Stimulated activated CD8-positive, alpha-beta memory T cell treated with anti-CD3 and anti-CD28 coated beads, Interleukin-7, amount 100 ng/mL, for 4 hours (primary cell): ENCODE measurements at regions not wholly inside any gene's neighbourhood (a gene's known extent, or its start where the extent isn't known, plus 50 kb on each side); places are given as distances from the start of the nearest gene placed in this dataset.

Experiments used
- DNase-seq, 2 donors: peaks; one replicate each; pipeline ENCODE4 v3.0.0-alpha.2; 2020; ENCODE audit warnings: low read depth in 2 of 2

DNA sequence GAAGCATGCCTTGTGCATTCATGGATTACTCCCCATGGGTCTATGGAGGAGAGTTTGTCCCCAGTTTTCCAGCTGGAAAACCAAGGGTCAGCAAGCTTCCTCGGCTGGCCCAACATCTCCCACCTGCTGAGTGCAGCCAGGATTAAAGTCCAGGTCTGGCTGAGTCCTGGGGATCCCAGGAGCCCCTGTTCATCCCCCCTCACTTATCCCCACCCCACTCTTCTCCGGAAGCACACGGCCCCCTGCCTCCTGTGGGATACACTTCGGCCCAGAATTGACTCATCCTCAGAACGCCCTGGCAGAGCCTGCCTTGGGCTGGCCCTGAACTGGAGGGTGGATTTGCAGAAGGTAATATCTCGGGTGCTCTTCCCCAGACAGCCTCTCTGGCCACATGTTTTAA lies 276.1 kb downstream of the NPHP4 start:
- no peak for DNase-seq

DNA sequence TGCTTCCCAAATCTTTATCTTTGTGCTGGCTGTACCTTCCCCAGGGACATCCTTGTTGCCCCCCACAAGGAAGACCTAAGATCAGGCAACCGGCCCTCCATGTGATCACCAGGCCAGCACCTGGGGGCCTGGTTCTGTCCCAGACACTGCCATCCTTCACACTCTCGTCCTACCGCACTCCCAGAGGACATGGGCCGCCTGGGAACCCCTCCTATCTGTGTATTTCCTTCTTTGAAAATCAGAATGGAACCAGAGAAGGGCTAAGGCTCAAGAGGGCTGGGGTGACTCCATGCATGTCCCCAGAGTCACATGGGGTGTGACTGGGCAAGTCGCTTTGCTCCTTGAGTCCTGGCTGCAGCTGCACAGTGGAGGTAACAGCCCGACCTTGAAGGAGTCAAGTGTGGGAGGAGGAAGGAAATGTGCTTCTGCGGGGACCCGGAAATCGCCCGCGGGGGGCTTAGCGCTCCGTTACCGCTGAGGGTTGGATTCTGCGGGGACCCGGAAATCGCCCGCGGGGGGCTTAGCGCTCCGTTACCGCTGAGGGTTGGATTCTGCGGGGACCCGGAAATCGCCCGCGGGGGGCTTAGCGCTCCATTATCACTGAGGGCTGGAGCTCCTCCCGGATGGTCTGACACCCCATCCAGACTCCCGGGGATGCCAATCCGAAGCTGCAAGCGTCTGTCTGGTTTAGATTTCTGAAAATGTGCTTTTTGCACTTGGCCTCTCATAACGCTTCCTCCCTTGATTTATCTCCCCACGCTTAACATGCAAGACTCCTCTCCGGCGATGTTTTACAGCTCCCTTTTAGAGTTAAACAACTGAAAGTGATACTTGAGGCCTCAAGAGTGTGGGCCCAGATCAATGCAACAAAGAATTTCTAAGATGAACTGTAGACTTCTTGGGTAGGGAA lies 278.9 kb downstream of the NPHP4 start:
- no peak for DNase-seq

DNA sequence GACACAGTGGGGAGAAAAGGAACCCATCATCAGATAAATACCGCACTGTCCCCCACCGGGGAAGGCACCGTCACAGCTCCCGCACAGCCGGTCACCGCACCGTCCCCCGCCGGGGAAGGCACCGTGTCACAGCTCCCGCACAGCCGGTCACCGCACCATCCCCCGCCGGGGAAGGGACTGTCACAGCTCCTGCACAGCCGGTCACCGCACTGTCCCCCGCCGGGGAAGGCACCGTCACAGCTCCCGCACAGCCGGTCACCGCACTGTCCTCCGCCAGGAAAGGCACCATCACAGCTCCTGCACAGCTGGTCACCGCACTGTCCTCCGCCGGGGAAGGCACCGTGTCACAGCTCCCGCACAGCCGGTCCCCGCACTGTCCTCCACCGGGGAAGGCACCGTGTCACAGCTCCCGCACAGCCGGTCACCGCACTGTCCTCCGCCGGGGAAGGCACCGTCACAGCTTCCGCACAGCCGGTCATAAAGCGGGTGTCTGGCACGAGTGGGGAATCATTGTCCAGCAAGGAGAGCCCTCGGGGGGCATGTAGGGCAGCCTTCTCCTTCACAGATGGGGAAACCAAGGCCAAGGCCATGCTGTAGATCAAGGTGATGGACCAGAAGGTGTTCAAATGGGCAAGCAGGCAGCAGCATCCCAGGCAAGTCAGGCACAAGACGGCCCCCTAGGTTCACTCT lies 280.1 kb downstream of the NPHP4 start:
- DNase-seq, result no peak

DNA sequence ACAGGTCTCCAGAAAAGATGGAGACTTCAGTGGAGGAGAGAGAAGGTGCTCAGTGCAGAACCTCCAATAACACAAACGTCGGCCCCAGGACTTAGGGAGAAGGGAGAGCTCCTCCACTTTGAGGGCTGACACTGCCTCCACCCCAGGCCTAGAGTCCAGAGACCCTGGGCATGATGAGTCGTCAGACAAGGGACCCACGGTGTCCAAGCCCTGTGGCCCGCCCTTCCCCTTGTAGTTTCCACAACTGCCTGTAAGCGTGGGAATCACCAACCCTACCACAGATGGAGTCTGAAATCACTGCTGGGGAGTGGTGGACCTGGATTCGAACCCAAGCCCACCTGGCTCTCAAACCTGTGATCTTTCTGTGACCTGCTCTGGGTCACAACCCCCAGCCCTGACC lies 281.1 kb downstream of the NPHP4 start:
- DNase-seq, result no peak

DNA sequence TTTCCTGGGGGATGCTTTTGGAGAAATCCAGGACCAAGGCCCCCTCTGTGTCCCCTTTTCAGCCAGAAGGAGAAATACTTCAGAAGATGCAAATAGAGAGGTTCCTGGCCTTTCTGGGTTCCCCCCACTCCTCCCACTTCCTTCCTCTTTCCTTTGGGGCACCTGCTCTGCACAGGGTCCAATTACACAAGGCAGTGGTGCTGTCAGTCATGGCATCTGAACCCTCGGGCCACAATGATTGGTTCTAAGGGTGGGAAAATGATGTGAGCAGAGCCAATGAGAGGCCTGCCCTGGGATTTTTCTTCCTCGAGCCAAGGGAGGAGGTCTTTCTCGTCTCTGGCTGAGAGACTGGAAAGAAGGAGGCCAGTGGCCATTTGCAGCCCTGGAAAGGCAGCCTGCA lies 282.2 kb downstream of the NPHP4 start:
- no peak for DNase-seq

DNA sequence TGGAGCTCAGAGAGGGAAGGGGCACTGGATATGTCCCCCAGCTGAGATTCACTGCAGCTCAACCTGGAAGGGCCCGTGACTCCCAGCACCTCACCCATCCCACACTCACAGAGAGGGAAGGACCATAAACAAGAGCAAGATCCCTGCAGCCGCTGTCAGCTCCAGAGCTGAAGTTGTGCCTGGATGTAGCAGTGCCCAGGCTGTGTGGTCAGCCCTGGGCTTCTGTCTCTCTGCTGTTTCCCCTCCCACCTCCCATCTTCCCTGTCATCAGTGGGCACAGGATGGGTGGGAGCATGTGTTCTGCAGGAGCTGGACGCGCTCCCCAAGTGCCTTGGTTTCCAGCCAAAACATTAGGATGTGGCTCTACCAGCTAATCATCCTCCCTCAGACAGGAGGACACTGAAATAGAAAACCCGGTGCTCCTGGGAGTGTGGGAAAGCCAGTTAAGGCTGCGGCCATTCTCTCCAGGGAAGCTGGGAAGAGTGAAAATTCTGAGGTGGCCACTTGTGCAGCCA lies 282.7 kb downstream of the NPHP4 start:
- no peak for DNase-seq

DNA sequence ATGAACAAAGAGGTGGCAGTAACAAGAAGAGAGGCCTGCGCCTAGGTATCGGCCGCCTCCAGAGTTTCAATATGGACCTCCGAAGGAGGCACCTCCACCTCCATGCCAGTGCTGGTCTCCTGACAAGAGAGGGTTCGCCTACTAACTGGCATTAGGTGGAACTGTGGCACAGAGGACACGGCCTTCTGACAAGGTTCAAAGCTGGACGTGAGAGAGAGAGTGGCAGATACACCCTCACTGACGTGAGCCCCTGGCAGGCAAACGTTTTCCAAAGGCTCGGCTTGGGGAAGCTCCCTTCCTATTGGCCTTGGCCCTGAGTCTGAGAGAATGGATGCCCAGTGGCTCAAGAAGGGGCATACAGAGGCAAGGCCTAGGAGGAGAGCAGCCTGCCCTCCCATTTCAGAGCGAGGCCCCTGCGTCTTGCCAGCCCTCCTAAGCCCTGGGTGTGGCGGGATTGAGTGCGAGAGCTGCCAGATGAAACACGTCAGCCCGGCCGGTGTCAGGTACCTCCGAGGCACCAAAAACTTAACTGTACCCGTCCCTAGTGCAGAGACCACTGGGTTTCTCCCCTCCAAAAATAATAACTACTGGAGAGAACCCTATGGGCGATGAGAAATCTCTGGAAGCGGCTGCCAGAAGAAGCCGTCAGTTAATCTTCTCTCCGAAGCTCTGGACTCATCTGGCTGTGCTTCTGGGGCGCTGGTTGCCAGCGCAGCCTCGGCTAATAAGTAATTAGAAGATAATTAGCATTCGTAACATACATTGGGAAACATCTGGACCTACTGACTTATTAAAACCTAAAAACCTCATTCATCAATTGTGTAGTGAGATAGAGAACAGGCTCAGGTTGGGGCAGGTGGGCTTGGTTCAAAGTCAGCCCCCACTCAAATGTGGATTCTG lies 283.6 kb downstream of the NPHP4 start:
- no peak for DNase-seq

DNA sequence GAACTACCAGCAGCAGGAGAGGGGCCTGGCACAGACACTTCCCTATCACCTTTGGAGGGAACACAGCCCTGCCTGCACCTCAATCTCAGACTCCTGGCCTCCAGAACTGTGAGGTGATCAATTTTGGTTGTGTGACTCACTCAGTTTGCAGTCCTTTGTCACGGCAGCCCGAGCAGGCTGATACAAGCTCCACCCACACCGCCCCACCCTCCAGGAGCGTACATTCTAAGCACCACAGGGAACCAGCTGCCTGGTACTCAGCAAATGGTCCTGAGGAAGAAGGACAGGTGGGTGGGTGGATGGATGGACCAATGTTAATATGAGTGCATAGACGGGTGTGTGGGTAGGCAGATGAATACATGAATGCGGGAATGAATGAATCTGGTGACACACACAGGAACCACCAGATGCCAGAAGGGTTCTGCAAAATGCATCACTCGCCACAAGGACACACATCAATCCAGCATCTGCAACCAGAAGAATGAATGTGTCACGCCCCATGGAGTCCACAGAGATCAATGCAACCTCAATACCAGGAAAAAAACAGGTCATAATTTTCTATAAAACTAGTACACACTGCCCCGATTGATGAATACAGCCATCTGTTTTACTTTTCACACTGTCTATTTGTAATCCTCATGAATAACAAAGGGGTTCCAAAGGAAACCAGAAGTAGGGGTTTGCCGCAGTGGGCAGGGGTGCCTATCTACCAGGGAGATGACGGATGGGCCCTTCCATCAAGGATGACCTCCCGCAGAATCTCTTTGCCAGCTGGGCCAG lies 284.5 kb downstream of the NPHP4 start:
- DNase-seq, result no peak

DNA sequence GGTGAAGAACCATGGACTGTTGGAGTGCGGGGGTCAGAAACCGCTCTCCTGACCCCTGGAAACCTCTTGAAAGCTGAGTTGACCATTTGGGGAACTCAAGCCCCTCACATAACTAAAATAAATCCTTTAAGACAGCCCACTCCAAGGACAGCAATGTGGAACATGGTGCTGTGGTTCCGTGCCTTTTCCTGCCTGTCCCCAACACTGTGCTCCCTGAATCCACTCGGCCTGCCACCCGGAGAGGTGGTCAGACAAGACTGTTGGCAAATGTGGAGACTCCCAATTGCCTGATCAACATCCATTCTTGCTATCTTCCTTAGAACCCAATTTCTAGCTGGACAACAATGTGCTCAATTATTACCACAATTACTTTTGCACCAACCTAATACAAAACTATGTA lies 286.0 kb downstream of the NPHP4 start:
- no peak for DNase-seq

DNA sequence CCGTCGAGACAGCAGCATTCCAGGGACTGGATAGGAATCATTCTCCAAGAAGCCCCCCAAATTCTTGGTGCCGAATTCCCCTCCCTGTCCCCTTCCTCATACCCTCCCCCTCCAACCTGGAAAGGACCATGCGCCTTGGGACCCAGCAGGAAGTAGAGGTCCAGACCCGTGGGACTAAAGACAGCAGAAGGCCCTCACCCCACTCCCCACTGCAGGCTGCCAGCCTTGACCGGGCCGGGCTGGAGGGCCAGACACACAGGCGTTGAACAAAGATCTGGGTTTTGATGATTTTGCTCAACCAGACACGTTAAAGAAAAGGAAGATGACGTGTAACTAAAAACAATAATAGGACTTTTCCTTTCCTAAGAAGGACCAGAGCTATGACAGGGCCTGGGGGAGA lies 286.5 kb downstream of the NPHP4 start:
- no peak for DNase-seq

DNA sequence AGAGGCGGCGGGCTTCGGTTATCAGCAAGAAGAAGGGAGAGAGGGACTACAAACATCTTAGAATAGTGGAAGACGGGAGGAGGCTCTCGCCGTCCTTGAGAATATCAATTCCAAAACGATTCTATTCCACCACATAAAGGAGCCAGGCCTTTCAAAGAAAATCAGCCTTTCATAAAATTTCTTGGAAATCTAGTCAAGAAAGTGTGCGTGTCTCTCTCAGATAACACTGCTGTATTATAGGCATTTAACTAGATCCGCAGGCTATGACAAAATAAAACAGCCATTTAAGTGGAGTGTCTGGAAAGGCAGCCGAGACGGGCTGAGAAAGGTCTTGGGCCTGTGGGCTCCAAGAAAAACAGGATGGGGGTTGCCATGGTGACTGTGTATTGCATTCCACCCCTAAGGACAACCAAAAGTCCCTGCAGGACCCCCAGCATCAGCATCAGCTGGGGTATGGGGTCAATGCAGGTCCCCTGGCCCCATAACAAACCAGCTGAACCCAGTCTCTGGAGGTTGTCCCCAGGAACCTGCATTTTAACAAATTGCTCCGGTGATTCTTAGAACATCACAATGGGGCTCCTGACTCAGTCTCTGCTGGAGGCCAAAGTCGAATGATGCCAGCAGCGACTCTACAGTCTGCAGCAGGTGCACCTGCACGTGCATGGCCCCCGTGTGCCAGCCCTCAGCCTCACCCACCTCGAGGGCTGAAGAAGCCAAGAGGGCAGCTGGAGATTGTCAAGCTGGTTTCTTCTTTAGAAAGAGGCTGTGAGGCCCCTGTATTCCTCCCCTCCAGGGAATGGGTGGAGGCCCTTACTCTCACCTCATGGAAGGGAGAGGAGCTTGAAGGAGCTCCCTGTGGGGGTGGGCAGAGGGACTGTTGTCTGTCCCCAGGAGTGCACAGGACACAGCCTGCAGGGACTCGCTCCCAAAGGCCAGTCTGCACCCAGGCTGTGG lies 287.4 kb downstream of the NPHP4 start:
- no peak for DNase-seq

DNA sequence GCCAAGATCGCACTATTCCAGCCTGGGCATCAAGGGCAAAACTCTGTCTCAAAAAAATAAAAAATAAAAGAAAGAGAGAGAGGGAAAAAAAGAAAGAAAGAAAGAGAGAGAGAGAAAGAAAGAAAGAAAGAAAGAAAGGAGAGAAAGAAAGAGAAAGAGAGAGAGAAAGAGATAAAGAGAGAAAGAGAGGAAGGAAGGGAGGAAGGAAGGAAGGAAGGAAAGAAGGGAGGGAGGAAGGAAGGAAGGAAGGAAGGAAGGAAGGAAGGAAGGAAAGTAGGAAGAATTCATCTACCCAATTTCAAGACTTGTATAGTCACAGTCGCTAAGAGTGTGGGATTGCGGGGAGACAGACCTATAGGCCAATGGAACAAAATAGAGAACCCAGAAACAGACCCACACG lies 290.6 kb downstream of the NPHP4 start:
- DNase-seq, result no peak

DNA sequence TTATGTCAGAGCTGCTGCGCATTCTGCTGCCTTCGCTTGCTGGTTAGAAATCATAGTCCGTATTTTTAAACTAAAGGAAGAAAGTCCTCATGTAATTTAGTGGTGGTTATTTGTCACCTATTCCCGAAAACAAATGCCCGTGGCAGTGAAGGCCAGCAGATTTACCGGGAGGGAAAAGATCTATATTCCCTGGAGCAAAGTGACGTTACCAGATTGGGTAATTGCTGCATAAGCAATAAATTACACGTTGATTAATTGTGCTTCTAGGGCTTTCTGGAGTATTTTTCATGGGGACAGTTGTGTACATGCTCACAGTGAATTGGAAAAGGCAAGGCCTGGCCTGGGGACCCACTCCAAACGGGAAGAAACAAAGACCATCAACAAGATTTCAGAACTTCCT lies 298.7 kb downstream of the NPHP4 start:
- DNase-seq, result no peak

DNA sequence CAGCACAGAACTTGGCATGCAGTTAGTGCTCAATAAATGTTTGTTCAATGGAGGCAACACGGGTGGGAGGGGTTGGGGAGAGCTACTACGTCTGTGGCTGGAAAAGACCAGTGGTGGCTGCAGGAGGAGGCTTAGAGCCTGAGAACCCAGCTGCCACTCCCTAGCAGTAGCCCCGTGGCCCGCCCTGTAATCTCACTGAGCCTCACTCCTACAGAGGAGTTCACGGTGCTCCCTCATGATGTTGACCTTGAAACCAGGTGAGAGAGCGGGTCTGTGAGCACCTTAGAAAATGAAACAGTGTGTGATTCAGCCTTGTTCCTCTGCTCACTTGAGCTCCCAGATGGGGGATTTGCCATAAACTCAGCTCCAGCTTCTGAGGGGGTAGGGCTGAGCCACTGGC lies 299.6 kb downstream of the NPHP4 start:
- DNase-seq, result no peak

DNA sequence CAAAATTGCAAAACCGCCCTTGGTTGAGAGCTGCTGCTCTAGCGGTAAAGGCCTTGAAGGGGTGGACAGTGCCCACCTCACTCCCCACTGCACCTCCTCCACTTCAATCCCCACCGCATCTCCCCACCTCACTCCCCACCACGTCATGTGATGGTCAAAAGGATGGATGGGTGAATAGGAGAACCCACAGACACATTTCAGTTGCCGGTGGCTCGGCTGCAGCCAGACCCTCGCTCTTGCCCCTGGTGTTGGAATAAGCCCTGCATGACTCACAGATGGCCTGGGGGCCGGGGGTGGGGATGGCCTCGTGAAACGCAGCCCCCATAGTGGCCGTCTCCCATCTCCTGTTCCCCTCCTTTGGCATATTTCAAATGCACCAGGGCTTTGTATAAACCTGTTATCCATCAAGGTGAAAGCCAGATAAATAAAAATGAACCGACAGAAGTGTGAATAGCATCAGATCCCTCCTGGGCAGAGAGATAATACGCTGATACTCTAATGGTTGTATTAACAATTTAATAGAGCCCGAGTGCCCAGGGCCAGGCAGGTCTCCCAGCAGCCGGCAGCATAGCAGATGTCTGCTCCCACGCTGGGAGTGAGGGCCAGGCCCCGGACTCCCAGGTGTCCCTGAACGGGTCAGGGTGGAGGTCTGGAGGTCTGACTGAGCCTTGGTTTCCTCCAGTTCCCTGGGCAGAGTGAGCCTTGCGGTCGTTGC lies 300.3 kb downstream of the NPHP4 start:
- no peak for DNase-seq

DNA sequence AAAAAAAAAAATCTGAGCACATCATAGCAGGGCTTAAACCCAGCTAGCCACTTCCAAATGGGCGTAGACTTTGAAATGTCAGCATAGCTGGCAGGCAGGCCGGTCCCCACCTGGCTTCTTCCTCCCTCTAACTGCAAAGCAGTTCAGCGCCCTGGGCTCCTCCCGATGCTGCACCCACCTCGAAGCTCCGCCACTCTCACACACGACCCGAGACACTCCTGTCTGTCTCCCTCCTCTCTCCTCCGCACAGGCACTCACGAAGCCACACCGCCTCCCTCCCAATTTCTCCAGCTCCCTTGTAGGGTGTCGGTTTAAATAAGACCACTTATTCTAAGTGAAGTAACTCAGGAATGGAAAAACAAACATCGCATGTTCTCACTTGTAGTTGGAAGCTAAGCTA lies 301.3 kb downstream of the NPHP4 start:
- no peak for DNase-seq

DNA sequence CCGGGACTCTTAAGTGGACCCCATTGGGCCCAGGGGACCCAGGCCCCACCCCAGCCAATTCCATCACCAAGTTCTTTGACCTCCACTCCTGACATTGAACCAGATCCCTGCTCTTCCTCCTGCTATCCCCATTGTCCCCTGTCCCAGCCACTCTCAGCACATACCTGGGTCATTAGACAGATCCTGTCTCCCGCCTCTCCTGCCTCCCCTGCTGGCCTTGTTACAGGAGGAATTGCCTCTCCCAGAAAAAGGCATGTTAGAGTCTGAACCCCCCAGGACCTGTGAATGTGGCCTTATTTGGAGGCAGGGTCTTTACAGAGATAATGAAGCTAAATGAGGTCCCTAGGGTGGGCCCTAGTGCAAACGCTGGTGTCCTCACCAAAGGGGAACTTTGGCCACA lies 301.9 kb downstream of the NPHP4 start:
- DNase-seq, result no peak

DNA sequence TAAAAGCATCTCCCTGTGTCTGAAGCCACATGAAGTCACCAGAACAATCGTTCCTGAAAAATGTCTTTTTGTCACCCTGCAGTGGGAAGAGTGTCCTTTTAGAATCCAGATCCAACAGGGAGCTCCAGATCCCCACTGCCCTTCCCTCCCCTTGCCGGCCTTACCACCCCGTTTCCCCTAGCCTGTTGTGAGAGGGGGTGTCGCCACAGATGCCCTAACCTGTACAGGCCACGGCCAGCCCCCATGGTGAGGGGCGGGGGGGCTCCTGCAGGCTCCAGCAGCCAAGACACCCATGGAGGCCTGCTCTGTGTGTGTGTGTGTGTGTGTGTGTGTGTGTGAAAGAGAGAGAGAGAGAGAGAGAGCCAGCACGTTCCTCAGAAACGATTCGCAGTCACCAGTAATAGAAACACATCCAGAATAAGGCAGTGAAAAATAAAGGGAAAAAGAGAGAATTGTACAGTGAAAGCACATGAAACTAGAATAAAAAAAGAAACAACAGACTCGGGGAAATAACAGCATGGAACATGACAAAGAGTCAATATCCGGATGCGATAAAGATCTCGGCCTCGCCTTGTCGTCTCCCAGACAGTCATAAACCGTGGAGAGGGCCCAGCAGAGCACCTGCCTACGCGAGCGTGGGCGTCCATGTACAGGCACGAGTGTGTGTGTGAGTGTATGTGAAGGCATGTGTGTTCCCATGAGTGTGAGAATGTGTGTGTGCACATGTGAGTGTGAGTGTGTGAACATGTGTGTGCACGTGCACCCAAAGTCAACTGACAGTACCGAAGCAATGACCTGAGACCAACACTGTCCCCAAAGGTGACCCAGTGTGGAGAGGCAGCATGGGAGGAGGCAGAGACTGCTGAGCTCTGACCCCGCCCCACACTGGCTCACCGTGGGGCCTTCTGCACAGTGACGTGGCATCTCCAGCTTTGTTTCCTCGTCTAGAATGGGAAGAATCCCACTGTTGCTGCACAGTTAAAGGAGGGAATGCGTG lies 303.8 kb downstream of the NPHP4 start:
- no peak for DNase-seq
